ENCODE measurements at regions not wholly inside any gene's neighbourhood (a gene's known extent, or its start where the extent isn't known, plus 50 kb on each side); places are given as distances from the start of the nearest gene placed in this dataset.
A peak's percentile ranks its signal among the peaks of the same experiment; 100 is the strongest.

DNA sequence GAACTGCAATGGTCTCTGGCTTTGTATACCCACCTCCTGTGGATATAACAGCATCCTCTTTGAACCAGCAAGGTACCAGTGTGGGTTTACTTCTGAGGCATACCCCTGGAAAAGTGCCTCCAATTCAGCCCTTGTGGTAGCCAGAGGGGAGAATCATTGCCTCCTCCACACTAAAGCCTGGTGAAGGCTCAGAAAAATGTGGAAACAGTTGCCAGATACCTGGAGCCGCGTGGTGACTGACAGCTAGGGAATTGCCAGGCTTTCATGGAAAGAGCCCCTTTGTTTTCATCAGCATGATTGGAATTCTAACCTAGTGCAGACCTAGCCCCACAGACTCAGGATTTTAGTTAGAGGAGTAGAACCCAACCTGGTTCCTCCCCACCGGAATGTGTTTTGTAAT lies 168.6 kb upstream of the KLF3 start:
- Histone ChIP-seq H3K4me1 (ENCODE audit: low read depth) (no peaks in the 10 kb centered on the region), H3K27me3 (no peaks in the 10 kb centered on the region), H3K27ac (no peak overlapping the region), H3K9me3 (ENCODE audit: low read depth) (no peaks in the 10 kb centered on the region), H3K36me3 (no peaks in the 10 kb centered on the region), H3K4me3 (no peak overlapping the region)
- TF ChIP-seq, protein P1, sequence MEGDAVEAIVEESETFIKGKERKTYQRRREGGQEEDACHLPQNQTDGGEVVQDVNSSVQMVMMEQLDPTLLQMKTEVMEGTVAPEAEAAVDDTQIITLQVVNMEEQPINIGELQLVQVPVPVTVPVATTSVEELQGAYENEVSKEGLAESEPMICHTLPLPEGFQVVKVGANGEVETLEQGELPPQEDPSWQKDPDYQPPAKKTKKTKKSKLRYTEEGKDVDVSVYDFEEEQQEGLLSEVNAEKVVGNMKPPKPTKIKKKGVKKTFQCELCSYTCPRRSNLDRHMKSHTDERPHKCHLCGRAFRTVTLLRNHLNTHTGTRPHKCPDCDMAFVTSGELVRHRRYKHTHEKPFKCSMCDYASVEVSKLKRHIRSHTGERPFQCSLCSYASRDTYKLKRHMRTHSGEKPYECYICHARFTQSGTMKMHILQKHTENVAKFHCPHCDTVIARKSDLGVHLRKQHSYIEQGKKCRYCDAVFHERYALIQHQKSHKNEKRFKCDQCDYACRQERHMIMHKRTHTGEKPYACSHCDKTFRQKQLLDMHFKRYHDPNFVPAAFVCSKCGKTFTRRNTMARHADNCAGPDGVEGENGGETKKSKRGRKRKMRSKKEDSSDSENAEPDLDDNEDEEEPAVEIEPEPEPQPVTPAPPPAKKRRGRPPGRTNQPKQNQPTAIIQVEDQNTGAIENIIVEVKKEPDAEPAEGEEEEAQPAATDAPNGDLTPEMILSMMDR (IDR thresholded peaks at IDR 0.05; ENCODE audit: low read depth, low read length): no peak
- DNase-seq (ENCODE audit: low read depth in 1 of 2, low spot score in 1 of 2): no peak

DNA sequence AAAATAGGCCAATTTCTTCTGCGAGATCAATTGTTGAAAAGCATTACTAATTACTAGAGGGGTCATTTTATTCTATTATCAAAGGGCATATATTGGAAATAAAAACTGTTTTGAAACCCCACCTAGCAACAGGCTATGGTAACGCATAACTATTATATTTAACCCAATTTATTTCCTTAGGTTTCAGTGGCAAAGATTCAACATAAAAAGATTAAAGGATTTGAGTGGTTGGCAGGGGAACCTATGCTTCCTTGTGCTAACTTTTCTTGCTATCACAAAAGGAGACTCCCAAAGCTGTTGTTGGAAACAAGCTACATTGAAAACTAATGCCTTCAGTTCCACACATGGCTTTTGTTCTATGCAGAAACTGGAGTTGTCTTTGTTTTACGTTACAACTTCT lies 166.9 kb upstream of the KLF3 start:
- no peak overlapping the region for H3K4me3 ChIP-seq
- H3K27me3 ChIP-seq: no peaks in the 10 kb centered on the region
- DNase-seq (ENCODE audit: low read depth in 1 of 2, low spot score in 1 of 2): no peak
- TF ChIP-seq, protein P1 (IDR thresholded peaks at IDR 0.05; ENCODE audit: low read depth, low read length): no peak
- no peaks in the 10 kb centered on the region for H3K4me1 ChIP-seq (ENCODE audit: low read depth)
- no peak overlapping the region for H3K27ac ChIP-seq
- H3K36me3 ChIP-seq: no peaks in the 10 kb centered on the region
- H3K9me3 ChIP-seq (ENCODE audit: low read depth): no peaks in the 10 kb centered on the region

DNA sequence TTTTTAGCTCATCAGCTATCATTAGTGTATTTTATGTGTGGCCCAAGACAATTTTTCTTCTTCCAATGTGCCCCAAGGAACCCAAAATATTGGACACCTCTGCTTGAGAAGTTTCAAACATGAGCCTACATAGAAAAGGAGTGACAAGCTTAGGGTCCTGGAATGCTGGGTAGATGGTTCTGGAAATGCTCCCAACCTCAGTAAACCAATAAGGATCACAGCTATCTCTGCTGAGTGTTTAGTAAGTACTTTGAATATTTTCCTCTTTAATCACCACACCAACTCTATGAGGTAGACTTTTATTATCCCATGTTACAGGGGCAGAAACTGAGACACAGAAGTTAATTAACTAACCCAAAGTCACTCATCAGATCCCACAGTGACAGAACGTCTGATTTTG lies 164.9 kb upstream of the KLF3 start:
- no peaks in the 10 kb centered on the region for H3K4me1 ChIP-seq (ENCODE audit: low read depth)
- no peaks in the 10 kb centered on the region for H3K36me3 ChIP-seq
- H3K27ac ChIP-seq: no peak overlapping the region
- no peaks in the 10 kb centered on the region for H3K27me3 ChIP-seq
- no peak overlapping the region for H3K4me3 ChIP-seq
- TF ChIP-seq, protein P1 (IDR thresholded peaks at IDR 0.05; ENCODE audit: low read depth, low read length): no peak
- no peak for DNase-seq (ENCODE audit: low read depth in 1 of 2, low spot score in 1 of 2)
- no peaks in the 10 kb centered on the region for H3K9me3 ChIP-seq (ENCODE audit: low read depth)

DNA sequence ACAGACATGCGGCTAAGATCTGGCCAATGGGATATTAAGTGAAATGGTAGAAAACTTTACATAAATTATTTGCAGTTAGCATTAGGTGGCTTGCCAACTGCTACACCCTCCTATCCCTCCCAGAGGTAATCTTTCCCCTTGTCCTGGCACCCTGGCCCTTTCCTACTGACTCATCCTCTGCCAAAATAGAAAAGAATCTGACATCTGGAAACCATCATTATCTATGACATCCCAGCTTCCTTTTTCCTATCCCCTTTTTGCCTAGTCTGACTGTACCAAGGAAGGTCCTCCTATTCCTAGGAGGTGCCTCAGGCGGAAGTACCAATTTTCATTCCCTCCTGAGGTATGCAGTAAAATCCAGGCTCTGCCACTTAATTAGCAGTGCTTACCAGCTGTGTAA lies 163.6 kb upstream of the KLF3 start:
- no peak for DNase-seq (ENCODE audit: low read depth in 1 of 2, low spot score in 1 of 2)
- Histone ChIP-seq H3K27ac (no peak overlapping the region), H3K27me3 (no peaks in the 10 kb centered on the region), H3K4me3 (no peak overlapping the region), H3K9me3 (ENCODE audit: low read depth) (no peaks in the 10 kb centered on the region), H3K36me3 (no peaks in the 10 kb centered on the region), H3K4me1 (ENCODE audit: low read depth) (no peaks in the 10 kb centered on the region)
- TF ChIP-seq, protein P1 (IDR thresholded peaks at IDR 0.05; ENCODE audit: low read depth, low read length): no peak

DNA sequence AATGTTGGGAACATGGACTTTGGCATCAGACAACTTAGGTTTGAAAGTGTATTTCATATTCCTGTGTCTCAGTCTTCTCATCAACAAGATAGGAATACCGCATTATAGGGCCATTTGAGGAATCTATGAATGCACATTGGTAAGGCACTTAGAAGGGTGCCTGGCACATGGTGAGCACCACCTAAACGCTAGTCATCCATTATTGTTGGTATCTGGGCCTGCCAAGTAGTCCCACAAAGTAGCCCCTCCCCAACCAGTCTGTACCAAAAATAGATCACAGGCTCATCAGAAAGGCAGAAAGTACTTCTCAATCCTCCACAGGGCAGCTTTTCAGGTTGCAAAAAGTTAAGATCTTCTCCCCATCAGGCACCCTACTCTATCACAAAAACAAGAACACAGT lies 162.3 kb upstream of the KLF3 start:
- no peaks in the 10 kb centered on the region for H3K9me3 ChIP-seq (ENCODE audit: low read depth)
- no peaks in the 10 kb centered on the region for H3K36me3 ChIP-seq
- no peak overlapping the region for H3K27ac ChIP-seq
- no peak overlapping the region for H3K4me3 ChIP-seq
- no peaks in the 10 kb centered on the region for H3K4me1 ChIP-seq (ENCODE audit: low read depth)
- TF ChIP-seq, protein P1 (IDR thresholded peaks at IDR 0.05; ENCODE audit: low read depth, low read length): no peak
- peak in 1 of 2 donors; percentile 4 for DNase-seq (ENCODE audit: low read depth in 1 of 2, low spot score in 1 of 2)
- H3K27me3 ChIP-seq: no peaks in the 10 kb centered on the region
